ENCODE measurements at regions not wholly inside any gene's neighbourhood (a gene's known extent, or its start where the extent isn't known, plus 50 kb on each side); places are given as distances from the start of the nearest gene placed in this dataset.

DNA sequence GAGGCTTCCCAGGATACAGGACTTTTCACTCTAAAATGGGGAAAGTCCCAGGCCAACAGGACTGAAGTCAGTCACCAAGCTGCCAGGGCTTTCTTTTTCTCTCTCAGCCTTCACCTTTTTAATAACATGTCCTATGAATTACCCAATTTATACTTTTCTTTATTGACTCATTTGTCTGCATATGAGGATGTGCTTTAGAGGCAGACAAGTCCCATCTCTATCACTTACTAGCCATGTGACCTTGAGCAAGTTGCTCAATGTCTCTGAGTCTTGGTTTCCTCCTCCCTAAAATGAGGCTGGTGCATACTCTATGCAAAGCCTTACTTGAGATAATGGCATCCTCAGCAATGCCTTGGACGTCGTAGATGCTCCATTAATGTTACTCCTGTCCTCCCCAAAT, 98.1 kb upstream of the TMPO start:
- no peak for DNase-seq

DNA sequence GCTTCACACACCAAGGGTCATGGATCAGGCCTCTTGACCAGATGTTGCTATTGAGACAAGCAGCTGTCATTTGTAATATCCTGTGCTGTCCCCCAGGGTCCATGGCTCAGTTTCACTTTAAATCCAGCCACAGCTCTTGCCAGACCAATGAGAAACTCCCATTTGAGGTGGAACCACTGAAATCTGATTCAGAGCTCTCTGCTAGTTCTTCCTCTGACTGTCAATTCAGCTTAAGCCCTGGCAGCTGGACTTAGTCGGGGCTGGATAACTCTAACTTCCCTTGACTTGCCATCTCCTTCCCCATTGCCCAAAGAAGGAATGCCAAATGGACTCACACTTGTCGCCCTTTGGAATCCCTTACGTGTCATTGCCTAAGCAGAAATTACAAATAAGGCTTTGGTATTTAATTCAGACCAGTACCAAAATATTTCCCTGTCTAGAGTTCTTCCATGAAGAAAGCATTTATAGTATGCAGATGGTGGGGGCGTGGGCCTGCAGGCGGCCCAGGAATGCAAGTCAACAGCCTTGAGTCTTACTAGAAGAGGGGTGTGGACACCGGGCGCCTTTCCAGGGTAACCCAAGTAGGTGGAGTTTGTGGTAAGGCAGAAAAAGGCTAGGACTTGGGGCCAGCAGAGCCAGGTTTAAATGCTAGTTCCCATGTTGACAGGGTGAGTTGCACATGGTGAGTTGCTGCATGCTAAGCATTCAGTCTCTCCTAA, 96.9 kb upstream of the TMPO start:
- DNase-seq: no peak

GRCh38 chr12:98419081-98419794, 96.2 kb upstream of the TMPO start:
- no peak for DNase-seq

GRCh38 chr12:98419795-98420404, 95.5 kb upstream of the TMPO start:
- DNase-seq: no peak

GRCh38 chr12:98420461-98420860, 94.9 kb upstream of the TMPO start:
- no peak for DNase-seq

DNA sequence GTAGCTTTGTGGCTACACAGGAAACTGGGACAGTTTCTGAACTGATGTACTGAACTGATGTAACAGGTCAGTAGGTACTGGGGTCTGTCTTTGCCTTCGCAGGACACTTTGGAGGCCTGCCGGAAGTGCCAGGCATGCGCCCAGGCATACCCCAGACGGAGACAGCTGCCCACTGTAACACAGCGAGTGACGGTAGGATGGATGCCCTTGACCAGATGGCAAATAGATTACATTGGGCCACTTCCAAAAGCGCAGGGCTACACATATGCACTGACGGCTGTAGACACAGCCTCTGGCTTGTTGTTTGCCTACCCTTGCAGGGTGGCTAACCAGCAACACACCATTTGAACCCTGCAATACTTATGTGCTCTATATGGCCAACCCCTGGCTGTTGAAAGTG, 94.1 kb upstream of the TMPO start:
- DNase-seq: no peak

DNA sequence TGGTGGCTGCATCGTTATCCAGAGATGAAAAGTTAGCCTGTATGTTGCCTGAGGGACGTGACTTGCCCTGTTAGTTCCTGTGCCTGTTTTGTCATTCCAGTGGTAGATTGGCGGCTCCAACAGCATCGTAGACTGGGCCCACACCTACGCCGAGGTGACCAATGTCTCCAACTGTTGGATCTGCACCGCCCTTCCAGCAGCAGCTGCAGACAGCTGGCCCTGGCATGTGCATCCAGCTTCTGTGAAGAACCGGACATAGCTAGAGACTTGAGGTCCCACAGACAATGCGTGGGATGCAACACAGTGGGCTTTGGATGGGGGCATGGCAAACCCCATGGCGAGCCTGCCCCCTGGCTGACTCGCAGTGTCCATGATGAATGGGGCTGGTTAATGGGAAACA, 93.0 kb upstream of the TMPO start:
- no peak for DNase-seq

DNA sequence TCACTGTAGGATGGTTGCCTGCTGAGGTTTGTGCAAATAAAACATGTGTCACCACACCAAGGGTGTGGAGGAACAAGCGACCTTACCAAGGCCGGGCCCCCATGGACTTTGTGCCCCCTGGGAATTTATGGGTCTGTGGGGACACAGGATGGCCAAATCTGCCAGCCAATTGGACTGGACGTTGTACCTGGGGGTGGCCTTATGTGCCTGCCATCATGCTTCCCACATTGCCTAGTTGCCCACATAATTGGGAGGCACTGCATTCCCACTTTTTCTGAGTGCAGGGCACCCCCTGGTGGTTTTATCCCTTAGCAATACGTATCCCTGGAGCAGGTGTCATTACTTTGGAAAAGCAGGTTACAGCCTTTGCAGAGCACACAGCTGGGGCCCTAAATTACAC, 92.6 kb upstream of the TMPO start:
- no peak for DNase-seq

DNA sequence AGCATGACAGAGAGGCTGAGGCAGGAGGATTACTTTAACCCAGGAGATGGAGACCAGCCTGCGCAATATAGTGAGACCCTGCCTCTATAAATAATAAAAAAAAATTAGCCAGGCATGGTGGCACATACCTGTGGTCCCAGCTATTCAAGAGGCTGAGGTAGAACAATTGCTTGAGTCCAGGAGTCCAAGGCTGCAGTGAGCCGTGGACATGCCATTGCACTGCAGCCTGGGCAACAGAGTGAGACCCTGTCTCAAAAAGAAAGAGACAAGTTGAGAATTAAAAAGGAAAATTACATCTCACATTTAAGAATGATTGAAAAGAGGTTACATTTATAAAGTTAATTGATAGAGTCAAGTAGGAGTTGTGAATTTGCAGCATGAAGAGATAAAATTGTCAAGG, 91.4 kb upstream of the TMPO start:
- DNase-seq: no peak

DNA sequence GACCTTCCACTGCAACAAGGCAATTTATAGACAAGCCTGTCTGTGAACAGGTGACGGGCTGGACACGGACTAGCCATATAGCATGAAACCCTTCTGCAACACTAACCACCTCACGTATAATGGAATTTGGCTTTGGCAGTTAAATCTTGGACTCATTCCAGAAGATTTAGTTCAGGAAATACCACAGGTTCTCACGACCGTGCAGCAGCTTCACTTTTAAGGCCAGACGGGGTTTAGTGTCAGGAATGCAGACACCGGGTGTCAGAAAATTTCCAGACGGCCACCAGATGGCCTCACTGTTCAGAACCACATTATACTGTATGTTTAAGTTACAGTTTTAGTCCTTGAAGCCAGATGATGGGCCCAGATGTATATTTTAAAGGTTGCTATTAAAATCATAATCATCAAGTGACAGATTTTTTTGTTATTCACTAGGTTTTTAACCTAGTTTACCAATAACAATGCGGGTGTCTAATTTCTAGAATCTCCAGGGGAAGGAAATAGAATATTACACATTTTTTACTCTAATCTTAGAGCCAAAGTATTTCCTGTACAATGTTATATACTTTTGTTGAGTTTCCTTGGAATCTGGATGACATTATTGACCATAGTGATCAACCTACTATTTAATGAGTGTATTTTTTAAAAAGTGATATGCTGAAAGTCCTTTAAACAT, 90.5 kb upstream of the TMPO start:
- peak; percentile 17 for DNase-seq

- no peak for DNase-seq
Observed at GRCh38 chr12:98425859-98426258, 89.5 kb upstream of the TMPO start.

GRCh38 chr12:98431089-98431488, 84.3 kb upstream of the TMPO start:
- no peak for DNase-seq

- no peak for DNase-seq
Observed at GRCh38 chr12:98437166-98437565, 78.2 kb upstream of the TMPO start.

DNA sequence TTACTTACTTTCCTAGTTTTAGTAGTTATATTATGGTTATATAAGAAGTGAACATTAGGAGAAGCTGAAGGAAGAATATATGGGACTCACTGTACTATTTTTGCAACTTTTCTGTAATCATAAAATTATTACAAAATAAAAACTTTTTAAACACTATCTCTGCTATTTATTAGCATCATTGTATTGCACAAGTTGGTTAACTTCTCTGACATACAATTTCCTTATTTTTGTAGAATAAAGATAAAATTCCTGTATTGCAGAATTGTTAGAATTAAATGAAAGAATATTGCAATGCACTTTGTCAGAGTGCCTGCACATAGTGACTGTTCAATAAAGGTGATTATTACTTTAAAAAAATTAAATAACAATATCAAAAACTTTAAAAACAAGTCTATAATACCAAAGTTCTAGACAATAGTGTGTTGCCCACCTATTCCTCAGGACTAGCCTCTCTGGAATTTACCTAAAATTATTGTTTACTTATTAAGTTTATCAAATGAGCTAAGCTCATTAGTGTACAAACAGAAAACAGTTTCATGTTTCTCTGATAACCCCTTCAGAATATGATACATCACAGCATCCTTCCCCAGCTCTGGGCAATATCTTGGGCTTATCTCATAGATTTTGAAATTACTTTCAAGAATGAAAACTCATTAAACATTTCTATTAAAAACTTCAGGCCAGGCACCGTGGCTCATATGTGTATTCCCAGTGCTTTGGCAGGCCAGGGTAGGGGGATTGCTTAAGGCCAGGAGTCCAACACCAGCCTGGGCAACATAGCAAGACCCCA, 77.4 kb upstream of the TMPO start:
- DNase-seq: no peak

DNA sequence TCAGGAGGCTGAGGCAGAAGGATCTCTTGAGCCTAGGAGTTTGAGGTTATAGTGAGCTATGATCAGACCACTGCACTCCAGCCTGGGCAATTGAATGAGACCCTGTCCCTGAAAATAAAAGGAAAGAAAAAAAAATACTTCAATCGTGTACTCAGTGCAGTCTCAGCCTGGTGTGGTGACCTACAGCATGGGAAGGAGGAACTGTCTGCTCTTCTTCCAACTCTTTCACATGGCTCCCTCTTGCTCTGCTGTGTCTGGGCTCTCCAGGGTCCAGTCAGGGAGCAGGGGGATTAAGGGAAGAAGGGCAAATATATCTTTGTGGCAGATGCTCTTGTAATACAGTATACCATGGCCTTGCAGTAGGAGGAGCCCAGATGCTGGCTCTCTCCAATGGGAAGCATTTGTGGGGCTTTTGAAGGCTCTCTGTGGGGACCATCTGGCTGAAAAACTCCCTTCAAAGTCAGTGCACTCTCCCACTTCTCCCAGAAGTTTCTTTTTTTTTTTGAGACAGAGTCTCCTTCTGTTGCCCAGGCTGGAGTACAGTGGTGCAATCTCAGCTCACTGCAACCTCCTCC, 76.6 kb upstream of the TMPO start:
- no peak for DNase-seq

GRCh38 chr12:98439471-98439951, 75.9 kb upstream of the TMPO start:
- no peak for DNase-seq

GRCh38 chr12:98439981-98440581, 75.3 kb upstream of the TMPO start:
- no peak for DNase-seq

- no peak for DNase-seq
Observed at GRCh38 chr12:98446060-98446459, 69.3 kb upstream of the TMPO start.

DNA sequence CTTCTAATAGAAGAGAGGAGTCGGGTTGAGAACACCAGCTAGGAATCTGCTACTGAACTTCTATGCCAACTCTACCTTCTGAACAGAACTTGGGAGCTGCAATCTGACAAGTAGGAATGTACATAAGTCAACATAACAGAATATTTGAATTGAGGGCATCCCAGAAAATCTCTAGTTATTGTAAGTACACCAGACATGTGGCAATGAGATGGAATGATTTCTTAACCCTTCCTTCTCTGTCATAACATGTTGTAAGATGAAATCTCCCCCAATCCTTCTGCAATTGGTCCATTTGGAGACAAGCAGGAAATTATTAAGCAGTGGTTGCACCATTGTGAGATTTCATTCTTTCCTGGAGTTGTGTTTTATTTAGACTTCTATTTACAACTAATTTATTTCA, 68.7 kb upstream of the TMPO start:
- DNase-seq: no peak

DNA sequence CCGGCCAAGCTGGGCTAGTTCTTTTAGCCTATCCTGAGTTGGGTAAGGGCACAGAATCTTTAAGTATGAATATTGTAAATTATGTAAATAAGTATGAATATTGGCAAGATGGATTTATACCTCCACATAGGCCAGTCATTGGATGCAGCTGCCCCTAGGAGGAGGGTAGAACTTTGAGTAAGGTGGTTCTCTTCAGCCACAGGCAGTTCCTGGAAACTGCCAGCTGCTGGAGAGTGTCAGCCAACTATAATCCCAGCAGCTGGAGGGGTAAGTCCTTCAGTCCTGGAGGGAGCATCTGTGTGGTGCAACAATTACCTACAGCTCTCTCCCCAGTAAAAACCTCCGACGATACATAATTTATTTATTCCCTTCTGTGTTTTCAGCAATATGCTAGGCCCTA, 65.8 kb upstream of the TMPO start:
- no peak for DNase-seq

DNA sequence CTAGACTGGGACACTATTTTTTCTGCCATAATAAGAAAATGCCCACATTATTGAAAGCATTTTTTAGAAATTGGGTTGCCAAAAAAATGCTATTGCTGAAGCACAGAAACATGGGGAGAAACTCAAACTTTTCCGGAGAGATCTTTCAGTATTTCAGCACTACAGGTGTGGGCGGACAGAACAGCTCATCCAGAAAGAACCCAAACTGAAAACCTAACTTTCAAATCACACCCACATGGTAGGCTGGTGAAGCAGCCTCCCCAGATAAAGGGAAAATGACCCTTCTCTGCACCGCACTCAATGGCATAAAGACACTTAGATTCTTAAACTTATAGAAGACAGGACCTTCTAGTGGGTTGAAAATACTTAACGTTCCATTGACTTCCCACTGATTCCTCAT, 62.3 kb upstream of the TMPO start:
- no peak for DNase-seq

DNA sequence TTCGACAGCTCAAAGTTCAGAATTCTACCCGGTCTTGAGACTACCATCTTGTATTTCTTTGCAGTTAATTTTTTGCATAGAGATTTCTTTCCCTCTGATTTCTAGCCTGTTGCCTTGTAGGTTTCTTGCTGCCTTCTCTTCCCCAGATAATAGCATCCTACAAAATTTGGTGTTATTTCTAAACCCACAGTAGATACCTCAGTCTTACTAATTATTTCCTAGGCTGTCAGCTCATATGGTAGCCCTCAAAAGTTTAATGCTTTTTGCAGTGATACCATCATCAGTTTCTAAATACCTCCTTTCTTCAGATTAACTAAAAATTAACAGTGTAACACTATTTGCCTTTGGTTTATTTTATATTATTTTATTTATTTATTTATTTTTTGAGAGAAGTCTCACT, 61.9 kb upstream of the TMPO start:
- no peak for DNase-seq

Measured in activated CD4-positive, alpha-beta T cell treated with anti-CD3 and anti-CD28 coated beads for 1 hour (primary cell).